Hindlimb muscle (tissue), 1 donor: ENCODE measurements at regions not wholly inside any gene's neighbourhood (a gene's known extent, or its start where the extent isn't known, plus 50 kb on each side); places are given as distances from the start of the nearest gene placed in this dataset.

Experiments used
- DNase-seq: peaks from one replicate; pipeline ENCODE4 v3.0.0-alpha.2; 2013

GRCh38 chr1:105655032-105655431, 1401.4 kb upstream of the PRMT6 start:
- DNase-seq: no peak

- DNase-seq: no peak
Observed at GRCh38 chr1:105664495-105664894, 1392.0 kb upstream of the PRMT6 start.

- no peak for DNase-seq
Observed at GRCh38 chr1:105678334-105678733, 1378.1 kb upstream of the PRMT6 start.

GRCh38 chr1:105684714-105685113, 1371.8 kb upstream of the PRMT6 start:
- no peak for DNase-seq

- no peak for DNase-seq
Observed at GRCh38 chr1:105686026-105686425, 1370.4 kb upstream of the PRMT6 start.

GRCh38 chr1:105686874-105687690, 1369.4 kb upstream of the PRMT6 start:
- DNase-seq: peak; percentile 1

- DNase-seq: no peak
Observed at GRCh38 chr1:105700723-105701122, 1355.8 kb upstream of the PRMT6 start.

GRCh38 chr1:105724286-105724685, 1332.2 kb upstream of the PRMT6 start:
- peak; percentile 9 for DNase-seq

- no peak for DNase-seq
Observed at GRCh38 chr1:105730701-105731100, 1325.8 kb upstream of the PRMT6 start.

- DNase-seq: no peak
Observed at GRCh38 chr1:105736349-105736748, 1320.1 kb upstream of the PRMT6 start.

GRCh38 chr1:105779727-105780126, 1276.7 kb upstream of the PRMT6 start:
- no peak for DNase-seq

- no peak for DNase-seq
Observed at GRCh38 chr1:105785021-105785420, 1271.5 kb upstream of the PRMT6 start.

- DNase-seq: peak; percentile 6
Observed at GRCh38 chr1:105793536-105794146, 1262.8 kb upstream of the PRMT6 start.

GRCh38 chr1:105795741-105796140, 1260.7 kb upstream of the PRMT6 start:
- DNase-seq: no peak

GRCh38 chr1:105830571-105831146, 1225.8 kb upstream of the PRMT6 start:
- peak; percentile 1 for DNase-seq

- DNase-seq: no peak
Observed at GRCh38 chr1:105838071-105838470, 1218.4 kb upstream of the PRMT6 start.

GRCh38 chr1:105865546-105865945, 1190.9 kb upstream of the PRMT6 start:
- no peak for DNase-seq

GRCh38 chr1:105872817-105873216, 1183.7 kb upstream of the PRMT6 start:
- DNase-seq: no peak

GRCh38 chr1:105874621-105875020, 1181.9 kb upstream of the PRMT6 start:
- DNase-seq: no peak

- DNase-seq: no peak
Observed at GRCh38 chr1:105886309-105886708, 1170.2 kb upstream of the PRMT6 start.

- no peak for DNase-seq
Observed at GRCh38 chr1:105891308-105891707, 1165.2 kb upstream of the PRMT6 start.

- no peak for DNase-seq
Observed at GRCh38 chr1:105894006-105894405, 1162.5 kb upstream of the PRMT6 start.

- no peak for DNase-seq
Observed at GRCh38 chr1:105909811-105910210, 1146.7 kb upstream of the PRMT6 start.

- no peak for DNase-seq
Observed at GRCh38 chr1:105914403-105914802, 1142.1 kb upstream of the PRMT6 start.
